Erythroblast (primary cell): ENCODE measurements at regions not wholly inside any gene's neighbourhood (a gene's known extent, or its start where the extent isn't known, plus 50 kb on each side); places are given as distances from the start of the nearest gene placed in this dataset.

Experiments used
- GATA1 ChIP-seq: IDR thresholded peaks from 2 replicates; pipeline ENCODE4 v1.6.1; 2011; ENCODE audit warnings: low read depth, mild to moderate bottlenecking, control low read depth, low read length, moderate library complexity
- POLR2A ChIP-seq: IDR thresholded peaks from 2 replicates; pipeline ENCODE4 v1.6.1; 2011; ENCODE audit warnings: mild to moderate bottlenecking, low read length

DNA sequence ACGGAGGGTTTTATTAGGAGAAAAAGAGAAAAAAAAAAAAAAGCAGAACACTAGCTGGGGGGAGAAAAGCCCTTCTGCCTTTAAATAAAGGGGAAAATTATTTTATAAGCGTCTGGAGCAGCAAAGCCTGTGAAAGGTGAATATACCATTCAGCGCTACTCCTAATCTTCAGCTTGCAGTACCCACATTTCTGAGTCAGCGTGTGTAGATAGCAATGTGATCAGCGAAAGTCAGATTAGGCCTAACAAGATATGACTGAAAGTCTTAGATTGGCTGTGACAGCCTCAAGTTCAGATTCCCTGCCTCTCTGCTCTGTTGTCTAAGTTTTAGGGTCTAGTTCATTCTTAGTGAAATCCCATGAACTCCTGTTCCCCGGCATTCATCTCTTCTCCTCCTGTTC, 279.5 kb downstream of the TMEM114 start:
- TF ChIP-seq POLR2A, result no peak
- no peak for TF ChIP-seq GATA1
